Activated CD8-positive, alpha-beta memory T cell treated with anti-CD3 and anti-CD28 coated beads, Interleukin-2, amount 50 U/mL, for 48 hours (primary cell): ENCODE measurements at regions not wholly inside any gene's neighbourhood (a gene's known extent, or its start where the extent isn't known, plus 50 kb on each side); places are given as distances from the start of the nearest gene placed in this dataset.
"Not testable (repeated sequence)": the region's sequence is repeated elsewhere in the genome, so short reads cannot be mapped to it uniquely, and the experiment has no call there.

Experiments used
- DNase-seq: peaks from one replicate; pipeline ENCODE4 v3.0.0-alpha.2; 2020

DNA sequence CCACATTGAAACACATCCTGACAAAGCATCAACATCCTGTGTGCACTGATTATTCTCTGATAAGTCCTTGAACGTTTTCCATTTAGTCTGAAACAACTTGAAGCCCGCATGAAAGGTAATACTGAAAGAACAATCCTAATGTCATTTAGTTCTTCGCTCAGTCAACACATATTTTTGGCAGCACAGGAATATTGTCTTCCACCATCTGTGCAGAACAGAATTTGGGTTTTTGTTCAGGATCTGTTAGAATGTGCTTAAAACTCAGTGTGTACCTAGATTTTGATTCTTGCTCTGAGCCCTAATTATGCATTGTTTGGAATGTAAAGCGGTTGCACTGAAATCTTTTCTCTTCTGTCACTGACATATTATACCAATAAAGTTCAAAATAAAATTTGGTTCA is 1036.6 kb downstream of the CDH11 start:
- no peak for DNase-seq

DNA sequence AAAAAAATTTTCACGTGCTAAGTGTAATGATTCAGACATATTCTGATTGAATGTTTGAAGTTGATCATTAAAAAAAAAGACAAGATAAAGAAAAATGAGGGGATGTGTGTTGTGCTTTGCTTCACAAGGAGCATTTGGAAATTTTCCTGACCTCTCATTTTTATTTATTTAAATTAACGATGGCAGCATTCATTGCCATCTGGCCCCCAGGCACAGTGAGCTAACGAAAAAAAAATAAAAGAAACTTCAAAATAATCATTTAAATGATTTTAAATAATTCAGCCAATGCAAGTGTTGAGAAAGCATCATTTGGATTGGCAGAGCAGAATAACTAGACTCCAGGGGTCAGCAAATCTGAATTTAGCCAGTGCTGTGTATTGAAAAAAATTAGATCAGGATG is 1037.2 kb downstream of the CDH11 start:
- DNase-seq = no peak

DNA sequence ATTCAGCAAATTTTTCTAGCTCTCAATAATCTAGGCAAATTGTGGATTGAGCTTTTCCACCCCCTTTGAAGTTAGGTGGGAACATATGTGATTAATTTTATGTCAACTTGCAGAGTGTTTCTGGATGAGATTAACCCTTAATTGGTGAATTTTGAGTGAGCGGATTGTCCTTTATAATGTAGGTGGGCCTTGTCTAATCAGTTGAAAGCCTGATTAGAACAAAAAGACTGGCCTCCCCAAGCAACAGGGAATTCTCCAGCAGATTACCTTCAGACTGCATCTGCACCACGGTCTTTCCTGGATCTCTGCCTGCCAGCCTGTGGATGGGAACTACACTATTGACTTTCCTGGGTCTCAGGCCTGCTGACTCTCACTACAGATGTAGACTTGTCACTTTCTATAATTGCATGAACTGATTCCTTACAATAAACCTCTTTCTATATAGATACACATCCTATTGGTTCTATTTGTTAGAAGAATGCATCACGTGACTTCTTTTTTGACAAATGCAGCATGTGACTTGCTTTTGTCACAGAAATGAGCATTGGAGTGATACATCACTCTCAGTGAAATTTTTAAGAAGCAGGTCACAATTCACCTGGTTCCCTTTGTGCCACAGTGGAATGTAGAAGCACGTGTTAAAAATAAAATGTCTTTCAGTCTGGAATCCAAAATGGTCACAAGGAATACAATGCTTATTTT is 1038.3 kb downstream of the CDH11 start:
- DNase-seq = no peak

DNA sequence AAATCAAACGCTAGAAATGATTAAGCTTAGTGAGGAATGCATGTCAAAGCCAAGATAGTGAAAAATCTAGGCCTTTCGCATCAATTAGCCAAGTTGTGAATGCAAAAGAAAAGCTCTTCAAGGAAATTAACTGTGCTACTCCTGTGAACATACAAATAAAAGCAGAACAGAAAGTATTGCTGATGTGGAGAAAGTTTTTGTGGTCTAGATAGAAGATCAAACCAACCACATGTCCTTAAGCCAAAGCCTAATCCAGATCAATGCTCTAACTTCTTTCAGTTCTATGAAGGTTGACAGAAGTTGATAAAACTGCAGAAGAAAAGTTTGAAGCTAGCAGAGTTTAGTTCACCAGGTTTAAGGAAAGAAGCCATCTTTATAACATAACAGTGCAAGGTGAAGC is 1044.6 kb downstream of the CDH11 start:
- no peak for DNase-seq

DNA sequence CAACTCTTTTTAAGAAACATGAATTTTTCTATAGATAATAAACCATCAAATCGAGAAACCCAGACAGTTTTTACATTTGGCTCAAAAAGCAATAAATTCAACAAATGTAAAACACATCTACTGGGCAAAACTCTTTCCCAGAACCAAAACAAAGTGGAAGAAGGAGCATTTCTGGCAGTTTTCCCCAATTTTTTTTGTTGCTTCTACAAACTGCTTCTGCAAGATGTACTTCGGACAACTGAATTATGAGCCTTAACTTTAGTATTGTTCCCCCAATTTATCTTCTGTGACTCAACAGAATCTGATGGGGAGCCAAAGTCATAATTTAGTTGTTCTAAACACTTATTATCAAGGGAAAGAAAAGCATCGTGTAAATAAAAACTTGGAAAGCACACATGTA is 1047.2 kb downstream of the CDH11 start:
- DNase-seq = no peak

DNA sequence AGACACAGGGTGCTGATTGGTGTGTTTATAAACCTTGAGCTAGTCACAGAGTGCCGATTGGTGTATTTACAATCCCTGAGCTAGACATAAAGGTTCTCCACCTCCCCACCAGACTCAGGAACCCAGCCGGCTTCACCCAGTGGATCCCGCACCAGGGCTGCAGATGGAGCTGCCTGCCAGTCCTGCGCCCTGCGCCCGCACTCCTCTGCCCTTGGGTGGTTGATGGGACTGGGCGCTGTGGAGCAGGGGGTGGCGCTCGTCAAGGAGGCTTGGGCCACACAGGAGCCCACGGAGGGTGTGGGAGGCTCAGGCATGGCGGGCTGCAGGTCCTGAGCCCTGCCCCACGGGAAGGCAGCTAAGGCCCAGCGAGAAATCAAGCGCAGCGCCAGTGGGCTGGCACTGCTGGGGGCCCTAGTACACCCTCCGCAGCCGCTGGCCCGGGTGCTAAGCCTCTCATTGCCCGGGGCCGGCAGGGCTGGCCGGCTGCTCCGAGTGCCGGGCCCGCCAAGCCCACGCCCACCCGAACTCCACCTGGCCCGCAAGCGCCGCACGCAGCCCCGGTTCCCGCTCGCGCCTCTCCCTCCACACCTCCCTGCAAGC is 1049.6 kb downstream of the CDH11 start:
- DNase-seq = not testable (repeated sequence)

DNA sequence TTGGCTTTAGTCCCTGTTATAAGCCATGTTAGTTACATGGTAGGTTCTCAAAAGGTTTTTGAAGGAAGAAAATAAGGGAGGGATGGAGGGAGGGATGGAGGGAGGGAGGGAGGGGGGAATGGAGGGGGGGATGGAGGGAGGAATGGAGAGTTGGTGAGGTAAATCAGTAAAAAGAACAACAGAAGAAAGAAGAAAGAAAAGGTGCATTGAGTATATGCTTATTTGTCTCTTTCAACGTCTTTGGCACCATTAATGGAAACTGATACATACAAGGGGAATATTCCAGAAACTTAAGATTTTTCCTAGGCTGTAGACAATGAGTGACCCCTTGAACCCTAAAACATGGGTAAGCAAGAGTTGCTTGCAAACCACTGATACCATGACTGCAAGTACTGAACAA is 1056.3 kb downstream of the CDH11 start:
- no peak for DNase-seq

DNA sequence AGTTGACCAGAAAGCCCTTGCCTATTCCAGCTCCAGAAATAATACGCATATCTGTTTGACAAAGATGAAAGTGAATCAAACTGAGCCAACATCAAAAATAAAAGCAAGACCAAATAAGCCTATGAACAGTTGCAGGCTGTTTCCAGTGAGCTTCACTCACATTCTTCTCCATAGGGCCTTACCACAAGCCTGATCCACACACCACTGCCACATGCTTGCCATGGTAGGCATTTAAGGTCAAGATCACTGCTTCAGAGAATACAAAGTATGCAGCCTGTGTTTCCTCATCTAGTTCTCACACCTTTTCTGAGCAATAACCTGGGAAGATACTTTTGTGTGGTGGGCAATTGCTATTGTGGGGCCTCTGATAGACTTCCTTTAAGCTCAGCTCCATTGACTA is 1060.2 kb downstream of the CDH11 start:
- DNase-seq = no peak

DNA sequence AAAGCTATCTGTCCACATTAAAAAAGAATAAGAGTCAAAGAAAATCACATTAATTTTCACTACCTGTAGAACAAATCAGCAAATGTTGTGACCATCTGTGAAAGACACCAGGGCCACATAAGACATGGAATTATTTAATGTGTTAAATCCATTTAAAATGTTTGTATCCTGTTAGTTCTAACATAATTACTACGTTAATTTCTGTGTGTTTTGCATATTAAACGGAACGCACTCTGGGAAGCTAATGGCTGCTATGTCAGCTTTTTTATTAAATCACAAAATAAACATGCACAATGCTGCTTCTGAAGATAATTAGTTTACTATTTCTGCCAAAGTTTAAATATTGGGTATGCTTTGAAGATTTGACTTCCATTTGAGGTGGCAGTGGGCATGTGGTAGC is 1061.2 kb downstream of the CDH11 start:
- DNase-seq = no peak

DNA sequence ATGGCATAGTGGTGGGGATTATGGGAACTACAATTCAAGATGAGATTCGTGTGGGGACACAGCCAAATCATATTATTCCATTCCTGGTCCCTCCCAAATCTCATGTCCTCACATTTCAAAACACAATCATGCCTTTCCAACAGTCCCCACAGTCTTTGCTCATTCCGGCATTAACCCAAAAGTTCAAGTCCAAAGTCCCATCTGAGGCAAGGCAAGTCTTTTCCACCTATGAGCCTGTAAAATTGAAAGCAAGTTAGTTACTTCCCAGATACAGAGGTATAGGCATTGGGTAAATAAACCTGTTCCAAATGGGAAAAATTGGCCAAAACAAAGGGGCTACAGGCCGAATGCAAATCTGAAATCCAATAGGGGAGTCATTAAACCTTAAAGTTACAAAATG is 1063.2 kb downstream of the CDH11 start:
- DNase-seq = no peak

DNA sequence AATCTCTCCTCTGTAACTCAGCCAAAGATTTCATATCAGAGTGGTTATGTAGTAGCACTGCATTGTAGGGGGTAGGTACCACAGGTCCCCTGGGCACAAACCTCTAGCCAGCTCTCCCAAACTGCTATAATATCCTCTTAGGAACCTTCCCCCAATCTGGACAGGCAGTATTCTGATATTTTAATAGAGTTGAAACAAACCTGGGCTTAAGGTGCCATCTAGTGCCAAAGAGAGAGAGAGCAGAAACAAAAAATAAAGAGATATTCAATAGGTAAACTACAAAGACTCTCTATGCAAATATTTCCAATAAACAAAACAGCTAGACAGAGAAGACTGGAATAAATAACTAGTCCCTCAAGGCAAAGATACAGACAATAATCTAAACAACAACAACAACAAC is 1070.0 kb downstream of the CDH11 start:
- no peak for DNase-seq

DNA sequence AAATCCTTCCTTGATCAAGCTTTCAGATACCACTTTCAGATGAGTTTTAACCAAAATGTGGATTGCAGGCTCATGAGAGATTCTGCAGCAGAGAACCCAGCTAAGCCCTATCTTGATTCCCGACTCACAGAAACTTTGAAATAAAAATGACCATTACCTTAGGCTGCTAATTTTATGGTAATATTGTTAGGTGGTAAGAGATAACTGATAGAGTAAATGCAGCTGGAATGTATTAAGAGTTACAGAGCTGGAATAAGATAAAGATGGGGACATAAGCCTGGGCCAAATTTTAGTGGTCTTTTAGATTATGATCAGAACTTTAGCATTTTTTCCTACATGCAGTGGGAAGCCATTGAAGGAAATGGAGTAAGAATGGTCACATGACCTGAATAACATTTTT is 1074.0 kb downstream of the CDH11 start:
- DNase-seq = no peak

DNA sequence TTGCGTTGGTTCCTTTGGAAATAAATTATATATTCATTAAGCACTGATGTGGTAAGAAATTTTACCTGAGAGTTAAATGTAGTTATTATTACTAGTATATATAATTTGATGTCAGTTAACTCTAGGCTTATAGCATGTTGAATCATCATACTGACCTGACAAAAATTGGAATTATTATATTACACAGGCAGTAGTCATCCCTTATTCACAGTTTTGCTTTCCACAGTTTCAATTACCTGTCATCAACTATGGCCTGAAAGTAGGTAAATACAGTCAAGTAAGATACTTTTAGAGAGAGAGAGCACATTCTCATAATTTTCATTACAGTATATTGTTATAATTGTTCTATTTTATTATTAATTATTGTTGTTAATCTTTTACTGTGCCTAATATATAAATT is 1074.7 kb downstream of the CDH11 start:
- no peak for DNase-seq

DNA sequence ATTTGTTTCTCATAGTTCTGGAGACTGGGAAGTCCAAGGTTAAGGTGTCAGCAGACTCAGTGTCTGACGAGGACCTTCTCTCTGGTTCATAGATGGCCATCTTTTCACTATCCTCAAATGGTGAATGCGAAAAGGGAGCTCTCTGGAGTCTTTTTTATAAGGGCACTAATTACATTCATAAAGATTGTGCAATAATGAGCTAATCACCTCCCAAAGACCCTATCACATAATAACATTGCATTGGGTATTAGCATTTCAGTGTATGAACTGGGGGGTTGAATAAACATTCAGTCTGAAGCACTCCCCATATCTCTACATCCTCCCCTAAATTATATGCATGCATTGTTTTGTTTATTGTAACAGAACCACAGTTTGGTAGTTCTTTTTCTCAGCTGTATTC is 1086.5 kb downstream of the CDH11 start:
- no peak for DNase-seq

DNA sequence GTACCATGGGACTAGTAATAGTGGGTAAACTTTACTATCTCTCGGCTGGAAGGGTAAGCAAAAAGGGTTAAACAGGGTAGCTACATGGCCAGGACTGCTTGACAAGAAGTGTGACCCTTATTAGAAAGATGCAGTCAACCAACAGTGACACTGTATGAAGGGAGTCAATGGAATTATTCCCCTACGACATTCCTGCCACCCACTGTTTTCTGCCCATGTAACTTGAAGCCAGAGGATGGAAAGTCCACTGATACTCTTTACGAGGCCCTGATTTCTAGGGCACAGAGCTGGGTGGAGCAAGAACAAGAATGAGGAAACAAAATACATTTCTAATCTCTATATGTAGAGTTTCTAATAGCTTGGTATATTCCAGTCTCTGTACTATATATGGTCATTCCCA is 1102.5 kb downstream of the CDH11 start:
- DNase-seq = no peak

DNA sequence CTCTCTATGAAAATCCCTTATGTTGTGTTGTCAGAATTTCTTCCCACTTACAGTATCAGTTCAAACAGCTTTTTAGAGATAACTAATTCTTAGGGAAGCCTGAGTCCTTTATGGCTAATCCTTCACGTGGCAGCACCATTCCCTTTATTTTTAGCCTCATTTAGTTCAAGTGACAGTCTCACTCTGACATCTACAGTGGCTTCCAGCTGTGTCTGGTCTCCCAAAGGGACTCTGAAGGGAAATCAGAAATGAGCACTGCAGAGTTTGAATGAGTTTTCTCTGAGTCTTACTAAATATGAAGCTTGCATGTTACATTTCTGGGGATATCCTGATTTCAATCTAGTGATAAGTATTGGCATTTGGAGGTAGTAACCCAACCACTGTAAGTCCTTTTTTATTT is 1104.1 kb downstream of the CDH11 start:
- DNase-seq = no peak

DNA sequence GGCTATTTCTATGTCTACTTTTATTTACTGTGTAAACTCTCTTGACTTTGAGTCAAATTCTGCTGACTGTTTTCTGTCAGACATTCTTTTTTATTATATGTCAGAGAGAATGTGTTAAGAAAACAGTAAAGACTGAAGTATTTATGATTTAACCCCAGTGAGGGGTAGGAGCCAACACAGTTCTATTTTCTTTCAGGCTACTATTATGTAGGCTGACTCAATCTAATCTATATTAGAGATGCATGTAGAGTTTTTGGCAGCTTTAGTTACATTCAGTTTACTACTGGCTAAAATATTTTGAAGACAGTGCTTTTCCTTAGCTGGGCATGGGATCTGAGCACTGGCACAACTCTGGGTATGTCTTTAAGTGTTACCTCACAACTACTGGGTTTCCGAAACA is 1108.0 kb downstream of the CDH11 start:
- DNase-seq = no peak

DNA sequence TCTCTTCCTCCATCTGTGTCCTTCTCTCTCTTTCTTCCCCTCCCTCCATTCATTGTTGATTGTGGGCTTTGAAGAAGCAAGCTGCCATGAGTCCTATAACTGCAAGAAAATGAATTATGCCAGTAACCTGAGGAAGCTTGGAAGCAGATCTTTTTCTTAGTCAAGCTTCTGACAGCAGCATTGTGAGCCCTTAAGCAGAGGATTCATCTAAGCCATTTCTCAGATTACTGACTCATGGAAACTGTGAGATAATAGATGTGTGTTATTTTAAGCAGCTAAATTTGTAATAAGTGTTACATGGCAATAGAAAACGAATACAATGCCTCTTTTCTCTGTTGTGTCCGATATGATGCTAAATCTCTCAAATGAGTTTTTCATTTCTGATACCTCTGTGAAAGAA is 1109.7 kb downstream of the CDH11 start:
- no peak for DNase-seq

DNA sequence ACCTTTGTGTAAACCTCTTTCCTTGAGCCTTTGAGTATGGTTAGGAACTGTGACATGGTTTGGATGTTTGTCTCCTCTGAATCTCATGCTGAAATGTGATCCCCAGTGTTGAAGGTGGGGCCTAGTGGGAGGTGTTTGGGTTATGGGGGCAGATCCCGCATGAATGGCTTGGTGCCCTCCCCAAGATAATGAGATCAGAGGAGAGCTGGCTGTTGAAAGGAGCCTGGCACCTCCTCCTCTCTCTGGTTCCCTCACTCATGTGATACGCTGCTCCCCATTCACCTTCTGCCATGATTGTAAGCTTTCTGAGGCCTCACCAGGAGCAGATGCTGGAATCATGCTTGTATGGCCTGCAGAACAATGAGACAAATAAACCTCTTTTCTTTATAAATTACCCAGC is 1110.2 kb downstream of the CDH11 start:
- no peak for DNase-seq

DNA sequence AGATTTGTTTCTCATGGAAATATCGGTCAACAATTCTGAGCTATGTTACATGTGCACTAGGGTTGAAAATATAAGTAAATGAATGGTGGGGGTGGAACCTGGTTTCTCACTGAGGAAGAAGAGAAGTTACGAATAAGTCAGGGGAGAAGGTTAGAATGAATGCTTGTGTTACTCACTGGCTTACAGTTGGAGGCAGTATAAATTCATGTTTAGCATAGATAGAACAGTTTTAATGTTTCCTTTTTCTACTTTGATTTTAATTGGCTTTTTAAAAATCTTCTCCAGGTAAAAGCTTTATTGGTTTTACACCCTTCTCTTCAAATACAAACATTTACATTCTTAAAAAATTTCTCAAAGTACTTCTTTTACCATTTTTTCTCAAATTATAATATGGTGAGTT is 1113.7 kb downstream of the CDH11 start:
- DNase-seq = no peak

DNA sequence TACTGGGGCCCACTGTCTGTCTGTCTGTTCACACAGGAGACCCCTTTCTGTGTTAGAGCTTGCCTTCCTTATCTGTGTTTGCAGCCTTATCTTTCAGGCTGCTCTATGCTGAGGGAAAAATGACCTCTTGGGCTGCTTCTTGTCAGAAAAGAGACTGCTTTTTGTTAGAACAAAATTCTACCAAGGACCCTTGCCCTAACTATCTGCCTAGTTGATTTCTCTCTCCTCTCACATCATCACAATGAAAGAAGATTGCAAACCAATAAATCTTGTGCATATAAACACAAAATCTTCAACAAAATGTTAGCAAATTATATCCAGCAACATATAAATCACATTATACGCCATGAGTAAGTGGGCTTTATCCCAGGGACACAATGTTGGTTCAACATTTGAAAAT is 1117.7 kb downstream of the CDH11 start:
- no peak for DNase-seq

DNA sequence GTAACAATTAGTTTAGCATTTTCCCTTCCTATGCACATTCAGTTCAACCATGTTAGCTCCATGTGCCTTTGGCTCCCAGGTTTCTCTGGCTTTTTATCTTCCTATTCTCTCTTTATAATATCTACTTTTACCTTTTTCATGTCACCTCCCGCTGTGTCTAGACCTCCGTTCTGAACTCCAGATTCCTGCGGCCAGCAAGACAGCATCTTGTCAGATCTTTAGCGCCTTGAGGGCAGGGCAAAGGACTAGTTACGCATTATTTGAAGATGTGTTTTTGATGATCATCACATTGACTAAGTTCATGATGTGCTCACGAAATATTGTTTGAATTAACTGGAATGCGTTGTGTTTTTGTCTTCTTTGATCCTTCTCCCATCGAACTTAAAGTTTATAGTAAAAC is 1126.8 kb downstream of the CDH11 start:
- no peak for DNase-seq

DNA sequence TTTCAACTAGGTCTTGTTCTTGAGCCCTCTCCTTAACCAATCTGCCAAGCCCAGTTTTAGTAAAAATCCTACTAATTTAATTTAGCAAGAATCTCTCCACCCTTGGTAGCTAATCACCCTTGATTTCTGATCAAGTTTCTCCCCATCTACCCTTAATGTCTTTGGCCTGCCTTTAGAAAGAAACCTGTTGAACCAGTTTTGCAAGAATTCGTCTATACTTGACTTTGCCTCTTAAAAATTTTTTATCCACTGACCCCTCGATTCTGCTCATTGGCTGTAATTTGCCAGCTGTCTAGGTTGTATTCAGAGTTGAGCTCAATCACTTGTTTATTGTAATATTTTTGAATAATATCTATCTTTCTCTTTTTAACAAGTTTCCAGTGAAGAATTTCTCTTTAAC is 1138.5 kb downstream of the CDH11 start:
- no peak for DNase-seq

DNA sequence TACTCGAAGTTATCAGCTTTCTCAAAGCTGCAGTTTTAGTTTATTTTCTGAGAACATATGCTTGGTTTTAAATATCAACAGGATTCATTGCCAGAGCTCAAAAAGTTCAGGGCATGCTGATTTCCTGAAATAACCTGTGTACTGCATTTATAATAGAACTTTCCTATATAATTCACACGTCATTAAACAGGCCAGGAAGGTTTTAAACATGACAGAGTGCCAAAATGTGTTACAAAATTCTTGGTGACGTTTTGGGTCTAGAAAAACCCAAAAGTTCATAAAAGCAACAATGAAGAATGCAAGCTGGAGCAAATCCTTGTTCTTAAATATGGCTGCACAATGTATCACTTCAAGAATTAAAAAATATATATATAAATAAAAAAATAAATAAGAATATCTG is 1139.1 kb downstream of the CDH11 start:
- DNase-seq = no peak

DNA sequence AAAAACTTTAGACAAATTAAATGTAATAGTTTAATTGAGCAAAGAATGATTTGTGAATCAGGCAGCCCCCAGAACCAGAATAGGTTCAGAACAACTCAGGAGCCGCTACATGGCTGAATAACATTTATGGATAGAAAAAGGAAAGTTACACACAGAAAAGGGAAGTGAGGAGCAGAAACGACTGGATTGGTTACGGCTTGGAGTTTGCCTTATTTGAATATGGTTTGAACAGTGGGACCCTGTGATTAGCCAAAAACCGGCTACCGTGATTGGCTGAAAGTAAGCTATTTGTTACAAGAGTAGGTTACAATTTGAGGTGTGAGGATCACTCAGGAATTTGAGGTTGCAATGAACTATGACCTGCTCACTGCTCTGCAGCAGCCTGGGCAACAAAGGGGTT is 1139.8 kb downstream of the CDH11 start:
- DNase-seq = no peak
